Stimulated activated naive B cell treated with anti-CD40 and anti-IgM and Interleukin-4, amounts not matched to agents 10 μg/mL and 1 μg/mL and 100 μg/mL, for 72 hours (primary cell): ENCODE measurements at regions not wholly inside any gene's neighbourhood (a gene's known extent, or its start where the extent isn't known, plus 50 kb on each side); places are given as distances from the start of the nearest gene placed in this dataset.
"Not testable (repeated sequence)": the region's sequence is repeated elsewhere in the genome, so short reads cannot be mapped to it uniquely, and the experiment has no call there.

Experiments used
- ATAC-seq, 2 donors: fragments of 150-1000 bp; cut with Tn5 transposase; replicated peaks; 2 replicates each; pipeline ENCODE4 v1.10.0; 2021; ENCODE audit warnings: moderate library complexity in 1 of 2
- DNase-seq: peaks from one replicate; pipeline ENCODE4 v3.0.0; 2021
- H3K27ac Mint-ChIP-seq: one replicate; pipeline ENCODE4 v1.8.0; 2022; ENCODE audit warnings: mild to moderate bottlenecking, mixed read lengths
- H3K27me3 Mint-ChIP-seq, 2 donors: one replicate each; pipeline ENCODE4 v1.8.0; 2022; ENCODE audit warnings: mixed read lengths in 2 of 2
- H3K36me3 Mint-ChIP-seq, 2 donors: one replicate each; pipeline ENCODE4 v1.8.0; 2022; ENCODE audit warnings: mixed read lengths in 2 of 2, mild to moderate bottlenecking in 1 of 2
- H3K4me1 Mint-ChIP-seq, 2 donors: one replicate each; pipeline ENCODE4 v1.8.0; 2022; ENCODE audit warnings: mixed read lengths in 2 of 2, mild to moderate bottlenecking in 1 of 2
- H3K4me3 Mint-ChIP-seq, 2 donors: one replicate each; pipeline ENCODE4 v1.8.0; 2022; ENCODE audit warnings: mild to moderate bottlenecking in 2 of 2, mixed read lengths in 2 of 2, moderate library complexity in 1 of 2
- H3K9me3 Mint-ChIP-seq, 2 donors: one replicate each; pipeline ENCODE4 v1.8.0; 2022; ENCODE audit warnings: mixed read lengths in 2 of 2, mild to moderate bottlenecking in 1 of 2

DNA sequence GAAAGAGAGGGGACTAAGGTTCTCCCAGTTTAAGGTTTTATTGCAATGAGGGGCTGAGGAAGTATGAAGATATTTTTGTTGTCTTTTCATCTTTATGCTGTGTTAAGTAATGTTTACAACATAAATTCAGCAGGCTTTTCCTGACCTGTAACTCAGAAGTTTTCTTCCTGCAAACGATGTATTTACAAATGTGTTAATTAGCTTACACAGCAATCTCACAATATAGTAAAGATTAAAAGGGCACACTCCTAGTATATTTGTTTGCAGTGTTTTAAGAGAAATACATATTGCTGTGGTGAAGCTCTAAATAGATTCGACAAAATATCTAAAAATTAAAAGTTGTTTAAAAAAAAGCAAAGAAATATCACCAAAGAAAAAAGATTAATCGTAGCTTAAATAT, 55.7 kb downstream of the OR11H12 start:
- Mint-ChIP-seq H3K4me1 (no peaks in the 10 kb centered on the region), H3K9me3 (peaks cover 5 to 10% of the 10 kb centered on the region in 2 donors), H3K27me3 (no peaks in the 10 kb centered on the region), H3K27ac (no peak overlapping the region), H3K36me3 (no peaks in the 10 kb centered on the region), H3K4me3 (no peak overlapping the region)
- DNase-seq (no peak), ATAC-seq (no peak)

DNA sequence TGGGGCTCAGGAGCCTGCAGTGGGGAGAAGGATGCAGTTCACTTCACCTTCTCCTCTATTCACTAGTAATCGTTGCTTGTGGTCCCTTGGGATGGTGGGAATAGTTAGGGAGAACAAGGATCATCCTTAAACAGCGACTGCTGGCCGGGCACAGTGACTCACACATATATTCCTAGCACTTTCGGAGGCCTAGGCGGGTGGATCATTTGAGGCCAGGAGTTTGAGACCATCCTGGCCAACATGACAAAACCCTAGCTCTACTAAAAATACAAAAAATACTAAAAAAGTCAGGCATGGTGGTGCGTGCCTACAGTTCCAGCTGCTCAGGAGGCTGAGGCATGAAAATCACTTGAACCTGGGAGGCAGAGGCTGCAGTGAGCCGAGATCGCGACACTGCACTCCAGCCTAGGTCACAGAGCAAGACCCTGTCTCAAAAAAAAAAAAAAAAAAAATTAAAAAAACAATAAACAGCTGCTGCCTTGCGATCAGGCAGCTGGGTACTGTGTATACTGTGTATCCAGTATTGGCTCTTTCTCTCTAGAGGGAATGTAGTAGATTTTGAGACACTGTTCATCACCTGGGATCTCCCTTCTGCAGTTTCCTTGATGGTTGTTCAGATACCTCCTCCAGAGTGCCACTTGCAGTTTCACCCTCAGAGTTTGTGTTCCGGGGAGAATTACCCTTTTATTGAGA, 59.1 kb downstream of the OR11H12 start:
- H3K27ac Mint-ChIP-seq, H3K27me3 Mint-ChIP-seq, H3K36me3 Mint-ChIP-seq, H3K4me3 Mint-ChIP-seq, H3K4me1 Mint-ChIP-seq, DNase-seq: not testable (repeated sequence)
- peak in 1 of 2 donors; percentile 12 for ATAC-seq
- peaks cover 5 to 10% of the 10 kb centered on the region in 2 donors for H3K9me3 Mint-ChIP-seq

DNA sequence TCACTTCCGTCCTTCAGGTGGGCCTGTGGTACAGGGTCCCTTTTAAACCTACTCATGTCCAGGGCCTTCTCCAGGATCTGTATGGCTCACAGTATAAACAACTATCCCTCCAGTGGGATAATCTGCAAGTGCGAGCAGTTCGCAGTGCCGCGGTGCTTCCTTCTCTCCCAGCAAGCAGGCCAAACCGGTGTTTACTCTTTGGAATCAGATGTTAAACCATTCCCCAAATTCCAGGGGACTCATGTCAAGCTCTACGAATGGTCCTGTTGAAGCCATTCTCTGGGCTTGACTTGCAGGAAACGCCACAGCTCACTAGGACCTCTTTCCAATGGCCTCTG, 59.6 kb downstream of the OR11H12 start:
- DNase-seq (no peak), ATAC-seq (peak in 1 of 2 donors; percentile 33)
- Mint-ChIP-seq H3K4me3 (no peak overlapping the region), H3K36me3 (no peaks in the 10 kb centered on the region), H3K4me1 (no peaks in the 10 kb centered on the region), H3K27ac (no peak overlapping the region), H3K9me3 (peaks cover 5 to 10% of the 10 kb centered on the region in 2 donors), H3K27me3 (no peaks in the 10 kb centered on the region)

DNA sequence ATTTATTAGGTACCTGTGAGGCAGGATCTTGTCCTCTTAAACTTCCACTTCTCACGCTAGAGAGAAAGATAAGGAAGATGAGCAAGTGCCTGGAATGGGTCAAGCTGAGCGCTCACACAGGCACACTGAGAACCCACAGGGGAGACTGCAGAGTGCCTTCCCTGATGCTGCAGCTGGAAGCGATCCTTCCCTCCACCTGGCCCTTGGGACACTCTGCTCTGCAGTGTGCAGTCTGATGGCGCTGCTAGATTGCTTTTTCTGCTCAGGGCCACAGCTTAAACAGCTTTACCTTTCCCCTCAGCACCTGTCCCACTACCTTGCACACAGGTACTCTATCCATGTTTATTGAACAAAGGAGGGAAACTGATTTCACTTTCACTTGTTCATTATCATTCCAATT, 66.9 kb downstream of the OR11H12 start:
- H3K4me1 Mint-ChIP-seq, DNase-seq, H3K27me3 Mint-ChIP-seq, ATAC-seq, H3K36me3 Mint-ChIP-seq, H3K27ac Mint-ChIP-seq, H3K9me3 Mint-ChIP-seq, H3K4me3 Mint-ChIP-seq: not testable (repeated sequence)

DNA sequence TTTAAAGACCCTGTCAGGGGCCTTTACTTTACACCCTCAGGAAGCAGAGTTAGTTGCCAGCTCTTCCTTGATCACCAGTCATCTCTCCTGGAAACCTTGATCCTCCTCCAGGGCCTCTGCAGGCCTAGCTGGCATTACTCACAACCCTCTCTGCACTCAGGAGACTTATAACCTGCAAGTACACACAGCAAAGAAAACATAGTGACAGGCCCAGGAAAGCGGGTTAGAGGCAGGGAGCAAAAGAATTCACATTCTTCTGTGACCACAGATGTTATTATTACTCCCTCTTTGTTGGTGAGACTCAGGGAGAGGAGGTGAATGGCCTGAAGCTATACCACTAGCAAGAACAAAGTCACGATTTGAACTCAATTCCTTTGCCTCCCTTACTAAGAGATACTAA, 87.4 kb downstream of the OR11H12 start:
- H3K27me3 Mint-ChIP-seq, result no peaks in the 10 kb centered on the region
- no peaks in the 10 kb centered on the region for H3K4me1 Mint-ChIP-seq
- H3K27ac Mint-ChIP-seq, result no peak overlapping the region
- no peaks in the 10 kb centered on the region for H3K36me3 Mint-ChIP-seq
- DNase-seq (no peak), ATAC-seq (no peak)
- H3K4me3 Mint-ChIP-seq, result no peak overlapping the region
- H3K9me3 Mint-ChIP-seq, result peaks cover 11 to 14% of the 10 kb centered on the region in 2 donors
